K562 (cell line): ENCODE measurements at regions not wholly inside any gene's neighbourhood (a gene's known extent, or its start where the extent isn't known, plus 50 kb on each side); places are given as distances from the start of the nearest gene placed in this dataset.
A peak's percentile ranks its signal among the peaks of the same experiment; 100 is the strongest.

Experiments
- ARNT ChIP-seq, 2 experiments: fragments of 450-650 bp; IDR thresholded peaks; 2 replicates each; pipeline ENCODE4 v1.6.1; 2016; ENCODE audit warnings: mild to moderate bottlenecking in 1 of 2
- BACH1 ChIP-seq: fragments of 200-800 bp; sonication (Bioruptor generic); IDR thresholded peaks from 2 replicates; pipeline ENCODE4 v1.6.1; 2016; ENCODE audit warnings: missing genetic modification characterization, missing compliant biosample characterization
- CBX8 ChIP-seq: fragments of 200-600 bp; sonication (generic); IDR thresholded peaks from 2 replicates; pipeline ENCODE4 v1.6.1; 2012; ENCODE audit warnings: borderline replicate concordance, mixed run types, low read depth, mild to moderate bottlenecking, moderate library complexity, mixed read lengths, low read length, control low read depth, inconsistent platforms; ENCODE audit not compliant: poor library complexity, severe bottlenecking; ENCODE audit errors: extremely low read depth
- CEBPG ChIP-seq, 3 experiments: fragments of 200-800 bp in 1 of 3; sonication (Bioruptor generic) in 1 of 3; sonication (generic) in 1 of 3; formaldehyde crosslinking in 1 of 3; IDR thresholded peaks in 2 of 3; conservative IDR thresholded peaks in 1 of 3; 2 replicates each; pipeline versions ENCODE4 v1.6.1 to v1.8.0; 2016 to 2022; ENCODE audit warnings: missing compliant biosample characterization in 2 of 3, missing genetic modification characterization in 2 of 3, mild to moderate bottlenecking in 1 of 3, missing genetic modification reagents in 1 of 3
- IFI16 ChIP-seq: fragments of 250-450 bp; sonication (Bioruptor Pico); IDR thresholded peaks from 2 replicates; pipeline ENCODE4 v2.1.2; 2022; ENCODE audit warnings: mild to moderate bottlenecking, inconsistent platforms
- NFE2 ChIP-seq: IDR thresholded peaks from 2 replicates; pipeline ENCODE4 v1.6.1; 2014; ENCODE audit warnings: antibody characterized with exemption, low read depth
- NFIX ChIP-seq: fragments of 250-450 bp; sonication (Bioruptor Pico); IDR thresholded peaks from 2 replicates; pipeline ENCODE4 v1.4.0; 2020; ENCODE audit warnings: low read depth, mild to moderate bottlenecking, moderate library complexity
- POLR2A ChIP-seq: fragments of 450-650 bp; conservative IDR thresholded peaks from 2 replicates; pipeline ENCODE4 v1.6.1; 2016
- SRSF3 ChIP-seq: fragments of 200-400 bp; formaldehyde crosslinking; IDR thresholded peaks from 2 replicates; pipeline ENCODE4 v1.6.1; 2016; ENCODE audit warnings: mild to moderate bottlenecking, low read length, moderate library complexity; ENCODE audit not compliant: insufficient read depth
- TF ChIP-seq, protein P1 (sequence below), 2 experiments: fragments of 200-800 bp in 1 of 2; sonication (Bioruptor generic) in 1 of 2; sonication (generic) in 1 of 2; formaldehyde crosslinking in 1 of 2; IDR thresholded peaks in 1 of 2; conservative IDR thresholded peaks in 1 of 2; 2 replicates each; pipeline versions ENCODE4 v1.5.0 to v1.6.1; 2016 to 2020; ENCODE audit warnings: missing compliant biosample characterization in 1 of 2, missing genetic modification characterization in 1 of 2, missing genetic modification reagents in 1 of 2
- TF ChIP-seq, protein P2 (sequence below), 2 experiments: fragments of 450-650 bp; IDR thresholded peaks; 2 replicates each; pipeline ENCODE4 v1.6.1; 2016; ENCODE audit warnings: mild to moderate bottlenecking in 2 of 2, borderline replicate concordance in 1 of 2, low read depth in 1 of 2, moderate library complexity in 1 of 2
- TF ChIP-seq, protein P3 (sequence below): fragments of 250-450 bp; sonication (Bioruptor Pico); IDR thresholded peaks from 2 replicates; pipeline ENCODE4 v1.9.0; 2021; ENCODE audit warnings: mild to moderate bottlenecking, inconsistent platforms

DNA sequence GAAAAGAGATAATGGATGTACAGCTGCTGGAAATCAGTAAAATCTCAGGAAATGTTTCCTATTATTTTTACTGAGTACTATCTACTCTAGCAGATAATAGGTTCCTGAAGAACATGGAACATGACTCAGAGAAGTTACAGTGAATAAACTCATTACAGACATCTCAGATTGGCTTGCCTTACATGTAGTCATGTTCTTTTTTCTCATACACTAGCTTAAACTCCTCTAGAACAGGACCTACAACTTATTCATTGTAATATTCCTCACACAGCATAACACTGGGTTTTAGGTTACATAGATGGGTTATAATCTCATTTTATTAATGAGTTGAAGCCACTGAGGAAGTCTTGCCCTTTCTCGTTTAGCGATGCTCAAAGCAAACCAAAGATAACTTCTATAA, 86.9 kb upstream of the BMP2K start (continued):
- TF ChIP-seq, protein P1, sequence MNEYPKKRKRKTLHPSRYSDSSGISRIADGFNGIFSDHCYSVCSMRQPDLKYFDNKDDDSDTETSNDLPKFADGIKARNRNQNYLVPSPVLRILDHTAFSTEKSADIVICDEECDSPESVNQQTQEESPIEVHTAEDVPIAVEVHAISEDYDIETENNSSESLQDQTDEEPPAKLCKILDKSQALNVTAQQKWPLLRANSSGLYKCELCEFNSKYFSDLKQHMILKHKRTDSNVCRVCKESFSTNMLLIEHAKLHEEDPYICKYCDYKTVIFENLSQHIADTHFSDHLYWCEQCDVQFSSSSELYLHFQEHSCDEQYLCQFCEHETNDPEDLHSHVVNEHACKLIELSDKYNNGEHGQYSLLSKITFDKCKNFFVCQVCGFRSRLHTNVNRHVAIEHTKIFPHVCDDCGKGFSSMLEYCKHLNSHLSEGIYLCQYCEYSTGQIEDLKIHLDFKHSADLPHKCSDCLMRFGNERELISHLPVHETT (CRISPR knock-in tag; conservative IDR thresholded peaks at IDR 0.05 in 1 of 2, IDR thresholded peaks at IDR 0.05 in 1 of 2) = 0 out of 4 replicates have a peak, but pooled peaks of 1 of the 2 experiments have one; percentile 29
- TF ChIP-seq SRSF3 = no peak
- TF ChIP-seq, protein P2, sequence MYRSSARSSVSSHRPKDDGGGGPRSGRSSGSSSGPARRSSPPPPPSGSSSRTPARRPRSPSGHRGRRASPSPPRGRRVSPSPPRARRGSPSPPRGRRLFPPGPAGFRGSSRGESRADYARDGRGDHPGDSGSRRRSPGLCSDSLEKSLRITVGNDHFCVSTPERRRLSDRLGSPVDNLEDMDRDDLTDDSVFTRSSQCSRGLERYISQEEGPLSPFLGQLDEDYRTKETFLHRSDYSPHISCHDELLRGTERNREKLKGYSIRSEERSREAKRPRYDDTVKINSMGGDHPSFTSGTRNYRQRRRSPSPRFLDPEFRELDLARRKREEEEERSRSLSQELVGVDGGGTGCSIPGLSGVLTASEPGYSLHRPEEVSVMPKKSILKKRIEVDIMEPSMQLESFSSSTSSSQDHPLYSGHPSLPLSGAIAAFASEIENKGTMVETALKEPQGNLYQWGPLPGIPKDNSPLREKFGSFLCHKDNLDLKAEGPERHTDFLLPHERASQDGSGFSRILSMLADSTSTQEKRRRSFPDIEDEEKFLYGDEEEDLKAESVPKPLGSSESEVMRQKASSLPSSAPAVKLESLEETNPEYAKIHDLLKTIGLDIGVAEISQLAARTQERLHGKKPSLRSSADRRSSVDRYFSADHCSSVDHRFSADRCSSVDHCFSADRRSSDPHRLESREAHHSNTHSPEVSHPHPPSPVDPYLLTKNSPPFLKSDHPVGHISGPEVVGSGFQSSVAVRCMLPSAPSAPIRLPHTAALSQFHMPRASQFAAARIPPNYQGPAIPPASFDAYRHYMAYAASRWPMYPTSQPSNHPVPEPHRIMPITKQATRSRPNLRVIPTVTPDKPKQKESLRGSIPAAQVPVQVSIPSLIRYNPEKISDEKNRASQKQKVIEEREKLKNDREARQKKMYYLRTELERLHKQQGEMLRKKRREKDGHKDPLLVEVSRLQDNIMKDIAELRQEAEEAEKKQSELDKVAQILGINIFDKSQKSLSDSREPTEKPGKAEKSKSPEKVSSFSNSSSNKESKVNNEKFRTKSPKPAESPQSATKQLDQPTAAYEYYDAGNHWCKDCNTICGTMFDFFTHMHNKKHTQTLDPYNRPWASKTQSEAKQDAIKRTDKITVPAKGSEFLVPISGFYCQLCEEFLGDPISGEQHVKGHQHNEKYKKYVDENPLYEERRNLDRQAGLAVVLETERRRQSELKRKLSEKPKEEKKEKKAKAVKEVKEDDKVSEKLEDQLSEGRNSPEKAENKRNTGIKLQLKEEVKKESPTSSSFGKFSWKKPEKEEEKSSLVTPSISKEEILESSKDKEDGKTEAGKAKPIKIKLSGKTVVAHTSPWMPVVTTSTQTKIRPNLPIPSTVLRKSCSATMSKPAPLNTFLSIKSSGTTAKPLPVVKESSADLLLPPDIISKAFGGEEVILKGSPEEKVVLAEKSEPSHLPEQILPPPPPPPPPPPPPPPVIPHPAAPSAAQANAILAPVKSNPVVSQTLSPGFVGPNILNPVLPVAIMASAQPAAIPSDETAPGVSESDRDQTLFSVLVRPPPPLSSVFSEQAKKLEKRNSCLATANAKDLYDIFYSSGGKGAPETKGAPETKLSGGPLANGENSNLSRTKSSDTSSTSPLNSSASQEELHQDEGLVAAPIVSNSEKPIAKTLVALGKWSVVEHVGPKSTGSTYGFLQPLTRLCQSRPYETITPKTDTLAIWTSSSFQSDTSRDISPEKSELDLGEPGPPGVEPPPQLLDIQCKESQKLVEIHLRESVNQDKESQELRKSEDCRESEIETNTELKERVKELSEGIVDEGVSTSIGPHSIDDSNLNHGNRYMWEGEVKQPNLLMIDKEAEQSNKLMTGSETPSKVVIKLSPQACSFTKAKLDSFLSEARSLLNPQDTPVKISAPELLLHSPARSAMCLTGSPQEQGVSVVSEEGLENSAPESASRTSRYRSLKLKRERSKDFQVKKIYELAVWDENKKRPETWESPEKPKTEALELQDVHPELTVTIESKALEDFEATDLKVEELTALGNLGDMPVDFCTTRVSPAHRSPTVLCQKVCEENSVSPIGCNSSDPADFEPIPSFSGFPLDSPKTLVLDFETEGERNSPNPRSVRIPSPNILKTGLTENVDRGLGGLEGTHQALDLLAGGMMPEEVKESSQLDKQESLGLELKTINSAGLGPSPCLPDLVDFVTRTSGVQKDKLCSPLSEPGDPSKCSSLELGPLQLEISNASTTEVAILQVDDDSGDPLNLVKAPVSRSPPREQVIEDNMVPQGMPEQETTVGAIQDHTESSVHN (IDR thresholded peaks at IDR 0.05; ENCODE audit: borderline replicate concordance in 1 of 2, low read depth in 1 of 2) = no peak
- TF ChIP-seq IFI16 (CRISPR knock-in tag) = no peak
- TF ChIP-seq CEBPG (CRISPR knock-in tag; IDR thresholded peaks at IDR 0.05) = no peak
- 0 out of 4 replicates have a peak, but pooled peaks of 1 of the 2 experiments have one; percentile 1 for TF ChIP-seq CEBPG (tag; conservative IDR thresholded peaks at IDR 0.05 in 1 of 2, IDR thresholded peaks at IDR 0.05 in 1 of 2)
- TF ChIP-seq, protein P3, sequence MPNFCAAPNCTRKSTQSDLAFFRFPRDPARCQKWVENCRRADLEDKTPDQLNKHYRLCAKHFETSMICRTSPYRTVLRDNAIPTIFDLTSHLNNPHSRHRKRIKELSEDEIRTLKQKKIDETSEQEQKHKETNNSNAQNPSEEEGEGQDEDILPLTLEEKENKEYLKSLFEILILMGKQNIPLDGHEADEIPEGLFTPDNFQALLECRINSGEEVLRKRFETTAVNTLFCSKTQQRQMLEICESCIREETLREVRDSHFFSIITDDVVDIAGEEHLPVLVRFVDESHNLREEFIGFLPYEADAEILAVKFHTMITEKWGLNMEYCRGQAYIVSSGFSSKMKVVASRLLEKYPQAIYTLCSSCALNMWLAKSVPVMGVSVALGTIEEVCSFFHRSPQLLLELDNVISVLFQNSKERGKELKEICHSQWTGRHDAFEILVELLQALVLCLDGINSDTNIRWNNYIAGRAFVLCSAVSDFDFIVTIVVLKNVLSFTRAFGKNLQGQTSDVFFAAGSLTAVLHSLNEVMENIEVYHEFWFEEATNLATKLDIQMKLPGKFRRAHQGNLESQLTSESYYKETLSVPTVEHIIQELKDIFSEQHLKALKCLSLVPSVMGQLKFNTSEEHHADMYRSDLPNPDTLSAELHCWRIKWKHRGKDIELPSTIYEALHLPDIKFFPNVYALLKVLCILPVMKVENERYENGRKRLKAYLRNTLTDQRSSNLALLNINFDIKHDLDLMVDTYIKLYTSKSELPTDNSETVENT (CRISPR knock-in tag) = no peak
- no peak for TF ChIP-seq CBX8
- no peak for TF ChIP-seq NFIX
- TF ChIP-seq BACH1 (tag) = peak; percentile 15; the same call in 1 of the 2 replicates
- 0 out of 2 replicates have a peak, but pooled peaks have one; percentile 4 for TF ChIP-seq NFE2
- no peak for TF ChIP-seq POLR2A
- no peak for TF ChIP-seq ARNT (IDR thresholded peaks at IDR 0.05)
